ENCODE measurements at regions not wholly inside any gene's neighbourhood (a gene's known extent, or its start where the extent isn't known, plus 50 kb on each side); places are given as distances from the start of the nearest gene placed in this dataset.

GRCh38 chr9:26439061-26439624, 453.5 kb downstream of the CAAP1 start:
- Mint-ChIP-seq H3K9me3 (ENCODE audit: unreplicated experiment) (no peaks in the 10 kb centered on the region), H3K27ac (ENCODE audit: unreplicated experiment) (no peak overlapping the region), H3K27me3 (ENCODE audit: unreplicated experiment) (peaks cover 30% of the 10 kb centered on the region), H3K4me3 (ENCODE audit: unreplicated experiment) (no peak overlapping the region), H3K36me3 (ENCODE audit: unreplicated experiment) (no peaks in the 10 kb centered on the region), H3K4me1 (ENCODE audit: unreplicated experiment) (no peaks in the 10 kb centered on the region)
- no peak for DNase-seq (ENCODE audit: extremely low spot score, unreplicated experiment)
- no peak for TF ChIP-seq CTCF (IDR thresholded peaks at IDR 0.05)

GRCh38 chr9:26437056-26437711, 455.4 kb downstream of the CAAP1 start:
- Mint-ChIP-seq H3K9me3 (ENCODE audit: unreplicated experiment) (no peaks in the 10 kb centered on the region), H3K27me3 (ENCODE audit: unreplicated experiment) (peaks cover 41% of the 10 kb centered on the region), H3K4me3 (ENCODE audit: unreplicated experiment) (no peak overlapping the region), H3K36me3 (ENCODE audit: unreplicated experiment) (no peaks in the 10 kb centered on the region), H3K4me1 (ENCODE audit: unreplicated experiment) (no peaks in the 10 kb centered on the region), H3K27ac (ENCODE audit: unreplicated experiment) (no peak overlapping the region)
- no peak for TF ChIP-seq CTCF (IDR thresholded peaks at IDR 0.05)
- DNase-seq (ENCODE audit: extremely low spot score, unreplicated experiment), result no peak

GRCh38 chr9:26426551-26427131, 466.0 kb downstream of the CAAP1 start:
- H3K36me3 Mint-ChIP-seq (ENCODE audit: unreplicated experiment), result no peaks in the 10 kb centered on the region

GRCh38 chr9:26418480-26418879, 474.1 kb downstream of the CAAP1 start:
- Mint-ChIP-seq H3K9me3 (ENCODE audit: unreplicated experiment) (no peaks in the 10 kb centered on the region), H3K4me1 (ENCODE audit: unreplicated experiment) (no peaks in the 10 kb centered on the region), H3K27ac (ENCODE audit: unreplicated experiment) (no peak overlapping the region), H3K36me3 (ENCODE audit: unreplicated experiment) (no peaks in the 10 kb centered on the region), H3K4me3 (ENCODE audit: unreplicated experiment) (no peak overlapping the region), H3K27me3 (ENCODE audit: unreplicated experiment) (peaks cover 32% of the 10 kb centered on the region)
- TF ChIP-seq CTCF (IDR thresholded peaks at IDR 0.05), result no peak
- DNase-seq (ENCODE audit: extremely low spot score, unreplicated experiment), result no peak

More at GRCh38 chr9:26426551-26427131, 466.0 kb downstream of the CAAP1 start:
- Mint-ChIP-seq H3K9me3 (ENCODE audit: unreplicated experiment) (no peaks in the 10 kb centered on the region), H3K27me3 (ENCODE audit: unreplicated experiment) (peaks cover 32% of the 10 kb centered on the region), H3K27ac (ENCODE audit: unreplicated experiment) (no peak overlapping the region), H3K4me1 (ENCODE audit: unreplicated experiment) (no peaks in the 10 kb centered on the region), H3K4me3 (ENCODE audit: unreplicated experiment) (no peak overlapping the region)
- no peak for TF ChIP-seq CTCF (IDR thresholded peaks at IDR 0.05)
- DNase-seq (ENCODE audit: extremely low spot score, unreplicated experiment), result no peak

GRCh38 chr9:26415528-26415927, 477.1 kb downstream of the CAAP1 start:
- H3K4me3 Mint-ChIP-seq (ENCODE audit: unreplicated experiment), result no peak overlapping the region

More at GRCh38 chr9:26415528-26415927, 477.1 kb downstream of the CAAP1 start:
- DNase-seq (ENCODE audit: extremely low spot score, unreplicated experiment), result no peak
- TF ChIP-seq CTCF (IDR thresholded peaks at IDR 0.05), result no peak
- Mint-ChIP-seq H3K27me3 (ENCODE audit: unreplicated experiment) (peaks cover 19% of the 10 kb centered on the region), H3K4me1 (ENCODE audit: unreplicated experiment) (no peaks in the 10 kb centered on the region), H3K9me3 (ENCODE audit: unreplicated experiment) (no peaks in the 10 kb centered on the region), H3K36me3 (ENCODE audit: unreplicated experiment) (no peaks in the 10 kb centered on the region), H3K27ac (ENCODE audit: unreplicated experiment) (no peak overlapping the region)

All from osteocyte (in vitro differentiated cells).